Small intestine (tissue), 7 donors: ENCODE measurements at regions not wholly inside any gene's neighbourhood (a gene's known extent, or its start where the extent isn't known, plus 50 kb on each side); places are given as distances from the start of the nearest gene placed in this dataset.

Experiments
- DNase-seq, 2 donors: peaks; one replicate each; pipeline versions ENCODE4 v3.0.0 to v3.0.0-alpha.2; 2013
- FAIRE-seq: peaks from 2 replicates; lab custom pipeline; 2012; peaks lifted over from hg19 to GRCh38; lab: Jason Lieb, UNC
- H3K27ac ChIP-seq, 3 donors: one replicate each; pipeline ENCODE4 v1.5.1; 2013; ENCODE audit warnings: low read length in 2 of 3, mild to moderate bottlenecking in 2 of 3, control low read depth in 1 of 3, inconsistent platforms in 1 of 3, low read depth in 1 of 3, moderate library complexity in 1 of 3
- H3K27me3 ChIP-seq, 3 donors: one replicate each; pipeline ENCODE4 v1.6.1; 2013; ENCODE audit warnings: low read length in 3 of 3, inconsistent platforms in 1 of 3; ENCODE audit not compliant: control insufficient read depth in 3 of 3, insufficient read depth in 3 of 3
- H3K36me3 ChIP-seq, 3 donors: one replicate each; pipeline ENCODE4 v1.6.1; 2013; ENCODE audit warnings: low read length in 3 of 3, inconsistent platforms in 1 of 3, low read depth in 1 of 3, mild to moderate bottlenecking in 1 of 3, moderate library complexity in 1 of 3; ENCODE audit not compliant: control insufficient read depth in 3 of 3, insufficient read depth in 2 of 3
- H3K4me1 ChIP-seq, 3 donors: one replicate each; pipeline ENCODE4 v1.6.1; 2013; ENCODE audit warnings: low read length in 2 of 3, inconsistent platforms in 1 of 3, low read depth in 1 of 3, mild to moderate bottlenecking in 1 of 3, moderate library complexity in 1 of 3; ENCODE audit not compliant: control insufficient read depth in 3 of 3, insufficient read depth in 2 of 3
- H3K4me3 ChIP-seq, 3 donors: one replicate each; pipeline ENCODE4 v1.5.1; 2013; ENCODE audit warnings: low read length in 3 of 3, control low read depth in 1 of 3, inconsistent platforms in 1 of 3, low read depth in 1 of 3, mild to moderate bottlenecking in 1 of 3, moderate library complexity in 1 of 3
- H3K9me3 ChIP-seq, 2 donors: one replicate each; pipeline ENCODE4 v1.6.1; 2013; ENCODE audit warnings: low read depth in 1 of 2, low read length in 1 of 2; ENCODE audit not compliant: control insufficient read depth in 2 of 2, insufficient read depth in 1 of 2
- WGBS, 3 donors: extraction: QIAGEN DNeasy Blood & Tissue Kit; methylation state at CpG; one replicate each; pipeline ENCODE4 v1.1.7; 2013; 5-methylcytosine and 5-hydroxymethylcytosine counted together
- donor health status: healthy with polysubstance abuse.
- donor health status: control.
- donor health status: control.
- donor health status: Bipolar disorder and iron deficiency.
- donor health status: healthy.

DNA sequence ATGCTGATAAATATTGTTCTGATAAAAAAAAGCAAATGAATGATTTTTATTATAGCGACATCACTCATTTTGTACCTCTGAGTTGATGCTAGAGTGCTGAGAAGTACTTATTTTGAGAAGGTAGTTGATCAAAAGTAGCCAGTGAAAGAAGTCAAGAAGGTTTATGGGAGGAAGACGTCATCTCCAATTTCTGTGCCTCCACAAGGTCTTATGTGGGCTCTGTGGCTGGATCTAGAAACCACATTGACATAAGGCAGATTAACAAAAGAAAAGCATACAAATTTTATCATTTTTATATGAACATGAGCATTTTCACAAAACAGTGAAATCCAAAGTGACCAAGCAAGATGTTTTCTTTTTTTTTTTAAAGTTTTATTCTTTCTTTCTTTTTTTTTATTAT lies 289.5 kb upstream of the FAR2 start:
- no peak for DNase-seq
- Histone ChIP-seq H3K27ac (no peak overlapping the region), H3K4me3 (no peak overlapping the region), H3K27me3 (no peaks in the 10 kb centered on the region), H3K9me3 (no peaks in the 10 kb centered on the region), H3K4me1 (no peaks in the 10 kb centered on the region), H3K36me3 (no peaks in the 10 kb centered on the region)
- FAIRE-seq, result no peak
- WGBS, 3 donors, result 78 to 82% (median 81%) methylated on average over 2 of the region's 2 CpGs

DNA sequence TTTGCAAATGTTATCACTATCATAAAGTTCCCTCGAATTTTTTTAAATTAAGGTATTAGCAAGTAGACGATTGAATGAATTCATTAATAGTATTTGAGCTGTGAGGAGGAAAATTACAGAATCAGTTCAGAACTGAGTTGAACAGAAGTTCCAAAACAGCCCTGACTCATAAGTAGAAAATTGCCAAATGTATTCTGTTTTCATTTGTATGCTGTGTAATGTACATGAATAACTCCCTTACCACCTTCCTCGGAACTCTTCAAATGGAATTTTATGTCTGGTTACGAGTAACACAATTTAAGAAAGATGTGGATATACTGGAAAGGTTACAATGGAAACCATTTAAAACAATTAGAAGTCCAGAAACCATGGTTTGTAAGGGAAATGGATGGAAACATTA lies 283.3 kb upstream of the FAR2 start:
- H3K4me3 ChIP-seq, result no peak overlapping the region
- H3K27me3 ChIP-seq, result no peaks in the 10 kb centered on the region
- DNase-seq, result no peak
- H3K36me3 ChIP-seq, result no peaks in the 10 kb centered on the region
- WGBS, 3 donors, result 51 to 73% (median 54%) methylated on average over 4 of the region's 4 CpGs
- no peak overlapping the region for H3K27ac ChIP-seq
- no peaks in the 10 kb centered on the region for H3K9me3 ChIP-seq
- FAIRE-seq, result no peak
- H3K4me1 ChIP-seq, result no peaks in the 10 kb centered on the region

GRCh38 chr12:28866296-28866695 lies 282.8 kb upstream of the FAR2 start:
- DNase-seq (no peak), FAIRE-seq (no peak)
- no peak overlapping the region for H3K4me3 ChIP-seq
- 50 to 67% (median 56%) methylated on average over 3 of the region's 3 CpGs for WGBS, 3 donors
- no peaks in the 10 kb centered on the region for H3K4me1 ChIP-seq
- no peak overlapping the region for H3K27ac ChIP-seq
- no peaks in the 10 kb centered on the region for H3K27me3 ChIP-seq
- H3K36me3 ChIP-seq, result no peaks in the 10 kb centered on the region
- H3K9me3 ChIP-seq, result no peaks in the 10 kb centered on the region

- Histone ChIP-seq H3K4me1 (no peaks in the 10 kb centered on the region), H3K27me3 (no peaks in the 10 kb centered on the region), H3K36me3 (no peaks in the 10 kb centered on the region), H3K9me3 (no peaks in the 10 kb centered on the region), H3K4me3 (no peak overlapping the region), H3K27ac (no peak overlapping the region)
- 77 to 79% (median 77%) methylated on average over 7 of the region's 7 CpGs for WGBS, 3 donors
- DNase-seq (no peak), FAIRE-seq (no peak)
Observed at GRCh38 chr12:28866715-28867503, 282.2 kb upstream of the FAR2 start.

- FAIRE-seq (no peak), DNase-seq (no peak)
- WGBS, 3 donors, result 78 to 80% (median 80%) methylated on average over 5 of the region's 5 CpGs
- Histone ChIP-seq H3K27me3 (no peaks in the 10 kb centered on the region), H3K36me3 (no peaks in the 10 kb centered on the region), H3K9me3 (no peaks in the 10 kb centered on the region), H3K27ac (no peak overlapping the region), H3K4me1 (no peaks in the 10 kb centered on the region), H3K4me3 (no peak overlapping the region)
Observed at GRCh38 chr12:28868414-28868813, 280.7 kb upstream of the FAR2 start.

GRCh38 chr12:28869197-28869596 lies 279.9 kb upstream of the FAR2 start:
- Histone ChIP-seq H3K4me1 (no peaks in the 10 kb centered on the region), H3K27me3 (no peaks in the 10 kb centered on the region), H3K9me3 (no peaks in the 10 kb centered on the region), H3K36me3 (no peaks in the 10 kb centered on the region), H3K27ac (no peak overlapping the region), H3K4me3 (no peak overlapping the region)
- FAIRE-seq (no peak), DNase-seq (no peak)
- 64 to 74% (median 71%) methylated on average over 4 of the region's 4 CpGs for WGBS, 3 donors

DNA sequence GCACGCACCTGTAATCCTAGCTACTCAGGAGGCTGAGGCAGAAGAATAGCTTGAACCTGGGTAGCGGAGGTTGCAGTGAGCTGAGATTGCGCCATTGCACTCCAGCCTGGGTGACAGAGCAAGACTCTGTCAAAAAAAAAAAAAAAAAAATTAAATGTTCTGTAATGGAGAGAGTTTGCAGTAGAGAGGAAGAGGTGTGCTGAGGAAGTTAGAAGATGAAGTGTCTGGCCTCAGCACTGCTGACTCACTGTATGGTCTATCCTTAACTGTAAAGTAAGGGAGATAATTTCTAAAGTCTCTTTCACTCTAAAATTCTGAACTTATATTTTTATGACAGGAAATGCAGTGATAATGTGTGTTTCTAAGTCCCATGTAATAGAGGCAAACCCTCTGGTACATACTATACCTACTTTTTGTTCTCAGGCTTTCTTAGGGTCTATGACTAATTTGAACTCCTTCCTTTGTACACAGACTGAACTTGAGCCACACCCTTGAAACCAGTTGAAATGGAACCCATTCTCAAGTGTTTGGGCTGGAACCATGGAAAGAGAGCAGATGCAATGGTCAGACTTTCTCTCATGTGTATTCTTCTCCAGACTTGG lies 278.1 kb upstream of the FAR2 start:
- Histone ChIP-seq H3K27me3 (no peaks in the 10 kb centered on the region), H3K27ac (no peak overlapping the region), H3K9me3 (no peaks in the 10 kb centered on the region), H3K4me1 (no peaks in the 10 kb centered on the region), H3K36me3 (no peaks in the 10 kb centered on the region), H3K4me3 (no peak overlapping the region)
- FAIRE-seq (no peak), DNase-seq (no peak)
- 56 to 78% (median 68%) methylated on average over 3 of the region's 3 CpGs for WGBS, 3 donors

- no peaks in the 10 kb centered on the region for H3K4me1 ChIP-seq
- peak; percentile 46 to 50 for DNase-seq
- peaks cover 0 to 2% (median 0%) of the 10 kb centered on the region in 3 donors for H3K27me3 ChIP-seq
- no peaks in the 10 kb centered on the region for H3K9me3 ChIP-seq
- H3K36me3 ChIP-seq, result no peaks in the 10 kb centered on the region
- no peak for FAIRE-seq
- H3K4me3 ChIP-seq, result no peak overlapping the region
- no peak overlapping the region for H3K27ac ChIP-seq
- WGBS, 3 donors, result 33 to 48% (median 34%) methylated on average over 7 of the region's 7 CpGs
Observed at GRCh38 chr12:28872654-28873268, 276.3 kb upstream of the FAR2 start.
